Ectodermal cell (in vitro differentiated cells): ENCODE measurements at regions not wholly inside any gene's neighbourhood (a gene's known extent, or its start where the extent isn't known, plus 50 kb on each side); places are given as distances from the start of the nearest gene placed in this dataset.

Experiments
- H3K27ac ChIP-seq: 2 replicates; pipeline ENCODE4 v1.7.0; 2013; ENCODE audit warnings: mild to moderate bottlenecking, low read depth, low read length; ENCODE audit not compliant: insufficient read depth, poor library complexity, severe bottlenecking
- H3K27me3 ChIP-seq: 2 replicates; pipeline ENCODE4 v1.7.0; 2013; ENCODE audit warnings: mild to moderate bottlenecking, low read length; ENCODE audit not compliant: insufficient read depth, control insufficient read depth, poor library complexity, severe bottlenecking
- H3K36me3 ChIP-seq: one replicate; pipeline ENCODE4 v1.7.0; 2013; ENCODE audit warnings: low read length; ENCODE audit not compliant: control insufficient read depth, insufficient read depth
- H3K4me1 ChIP-seq: one replicate; pipeline ENCODE4 v1.7.0; 2013; ENCODE audit warnings: low read length; ENCODE audit not compliant: control insufficient read depth, insufficient read depth
- H3K4me3 ChIP-seq: 2 replicates; pipeline ENCODE4 v1.7.0; 2013; ENCODE audit warnings: low read depth, low read length, control low read depth; ENCODE audit not compliant: insufficient read depth
- H3K9me3 ChIP-seq: 2 replicates; pipeline ENCODE4 v1.7.0; 2013; ENCODE audit warnings: mild to moderate bottlenecking, low read length, moderate library complexity; ENCODE audit not compliant: control insufficient read depth
- WGBS, 2 experiments: methylation state at CpG; one replicate each; pipeline ENCODE4 v1.1.7; 2013; ENCODE audit warnings: missing lambda C conversion rate in 2 of 2; 5-methylcytosine and 5-hydroxymethylcytosine counted together

- WGBS, 2 experiments = 90% methylated on average over 1 of the region's 1 CpG; no CpG with 5 or more reads in 1 of the 2 experiments
- Histone ChIP-seq H3K4me1 (no peaks in the 10 kb centered on the region), H3K4me3 (no peak overlapping the region), H3K27ac (no peak overlapping the region), H3K9me3 (no peaks in the 10 kb centered on the region), H3K36me3 (no peaks in the 10 kb centered on the region), H3K27me3 (no peaks in the 10 kb centered on the region)
These were observed 498.0 kb upstream of the BOD1L1 start for GRCh38 chr4:14125375-14126129.

GRCh38 chr4:14130551-14130950 is 503.0 kb upstream of the BOD1L1 start:
- 59 to 78% methylated on average over 2 of the region's 2 CpGs for WGBS, 2 experiments
- no peak overlapping the region for H3K27ac ChIP-seq
- no peak overlapping the region for H3K4me3 ChIP-seq
- H3K27me3 ChIP-seq = no peaks in the 10 kb centered on the region
- no peaks in the 10 kb centered on the region for H3K36me3 ChIP-seq
- H3K4me1 ChIP-seq = no peaks in the 10 kb centered on the region
- H3K9me3 ChIP-seq = no peaks in the 10 kb centered on the region

- Histone ChIP-seq H3K36me3 (no peaks in the 10 kb centered on the region), H3K27me3 (no peaks in the 10 kb centered on the region), H3K4me3 (no peak overlapping the region), H3K27ac (no peak overlapping the region), H3K9me3 (no peaks in the 10 kb centered on the region), H3K4me1 (no peaks in the 10 kb centered on the region)
- WGBS, 2 experiments = 88 to 91% methylated on average over 1 of the region's 1 CpG
These were observed 503.8 kb upstream of the BOD1L1 start for GRCh38 chr4:14131335-14131734.

- Histone ChIP-seq H3K27ac (no peak overlapping the region), H3K4me3 (no peak overlapping the region), H3K36me3 (no peaks in the 10 kb centered on the region), H3K9me3 (no peaks in the 10 kb centered on the region), H3K27me3 (no peaks in the 10 kb centered on the region), H3K4me1 (no peaks in the 10 kb centered on the region)
- 100% methylated on average over 1 of the region's 1 CpG; no CpG with 5 or more reads in 1 of the 2 experiments for WGBS, 2 experiments
These were observed 504.8 kb upstream of the BOD1L1 start for GRCh38 chr4:14132301-14132700.

- Histone ChIP-seq H3K27me3 (no peaks in the 10 kb centered on the region), H3K27ac (no peak overlapping the region), H3K36me3 (no peaks in the 10 kb centered on the region), H3K4me3 (no peak overlapping the region), H3K4me1 (no peaks in the 10 kb centered on the region), H3K9me3 (no peaks in the 10 kb centered on the region)
These were observed 510.6 kb upstream of the BOD1L1 start for GRCh38 chr4:14138106-14138505.

- Histone ChIP-seq H3K4me1 (no peaks in the 10 kb centered on the region), H3K4me3 (no peak overlapping the region), H3K36me3 (no peaks in the 10 kb centered on the region), H3K9me3 (no peaks in the 10 kb centered on the region), H3K27ac (no peak overlapping the region), H3K27me3 (no peaks in the 10 kb centered on the region)
- WGBS, 2 experiments = 60 to 83% methylated on average over 1 of the region's 1 CpG
These were observed 516.4 kb upstream of the BOD1L1 start for GRCh38 chr4:14143892-14144291.

- no peaks in the 10 kb centered on the region for H3K36me3 ChIP-seq
- no peaks in the 10 kb centered on the region for H3K9me3 ChIP-seq
- H3K27ac ChIP-seq = no peak overlapping the region
- H3K4me1 ChIP-seq = no peaks in the 10 kb centered on the region
- no peak overlapping the region for H3K4me3 ChIP-seq
- H3K27me3 ChIP-seq = no peaks in the 10 kb centered on the region
- 74% methylated on average over 6 of the region's 6 CpGs for WGBS, 2 experiments
These were observed 521.9 kb upstream of the BOD1L1 start for GRCh38 chr4:14149176-14150053.

- H3K36me3 ChIP-seq = no peaks in the 10 kb centered on the region
- H3K27ac ChIP-seq = no peak overlapping the region
- no peaks in the 10 kb centered on the region for H3K27me3 ChIP-seq
- H3K9me3 ChIP-seq = no peaks in the 10 kb centered on the region
- no peak overlapping the region for H3K4me3 ChIP-seq
- WGBS, 2 experiments = 50% methylated on average over 2 of the region's 2 CpGs
- no peaks in the 10 kb centered on the region for H3K4me1 ChIP-seq
These were observed 523.6 kb upstream of the BOD1L1 start for GRCh38 chr4:14151101-14151500.

- 89 to 95% methylated on average over 3 to 4 of the region's 4 CpGs for WGBS, 2 experiments
- no peaks in the 10 kb centered on the region for H3K9me3 ChIP-seq
- no peak overlapping the region for H3K27ac ChIP-seq
- no peaks in the 10 kb centered on the region for H3K4me1 ChIP-seq
- H3K4me3 ChIP-seq = no peak overlapping the region
- H3K27me3 ChIP-seq = no peaks in the 10 kb centered on the region
- no peaks in the 10 kb centered on the region for H3K36me3 ChIP-seq
These were observed 525.5 kb upstream of the BOD1L1 start for GRCh38 chr4:14152834-14153519.

- no peak overlapping the region for H3K4me3 ChIP-seq
- whole genome bisulfite sequencing, 2 experiments = 93 to 100% methylated on average over 3 of the region's 3 CpGs
- no peaks in the 10 kb centered on the region for H3K27me3 ChIP-seq
- H3K9me3 ChIP-seq = no peaks in the 10 kb centered on the region
- H3K27ac ChIP-seq = no peak overlapping the region
- H3K4me1 ChIP-seq = no peaks in the 10 kb centered on the region
- H3K36me3 ChIP-seq = no peaks in the 10 kb centered on the region
These were observed 528.3 kb upstream of the BOD1L1 start for GRCh38 chr4:14155803-14156202.
